ENCODE measurements at regions not wholly inside any gene's neighbourhood (a gene's known extent, or its start where the extent isn't known, plus 50 kb on each side); places are given as distances from the start of the nearest gene placed in this dataset.
"Not testable (repeated sequence)": the region's sequence is repeated elsewhere in the genome, so short reads cannot be mapped to it uniquely, and the experiment has no call there.

GRCh38 chr14:53249059-53249458, 95.9 kb upstream of the DDHD1 start:
- POLR2A ChIA-PET = no interaction called here
- no peak for ATAC-seq
- H3K4me1 ChIP-seq (ENCODE audit: control insufficient read depth in 2 of 2, insufficient read depth in 2 of 2, low read length in 2 of 2) = no peaks in the 10 kb centered on the region
- peaks cover 2 to 20% (median 7%) of the 10 kb centered on the region in 11 donors for H3K9me3 Mint-ChIP-seq
- H3K4me3 Mint-ChIP-seq = no peak overlapping the region
- H3K4me1 Mint-ChIP-seq = no peaks in the 10 kb centered on the region
- no peak overlapping the region for H3K4me3 ChIP-seq (ENCODE audit: low read length)
- intact Hi-C loops (cut with micrococcal nuclease) = no loop called here
- CTCF ChIA-PET = no interaction called here
- H3K27ac Mint-ChIP-seq = no peak overlapping the region
- peaks cover 0 to 5% (median 0%) of the 10 kb centered on the region in 5 donors for H3K27me3 Mint-ChIP-seq
- no peaks in the 10 kb centered on the region for H3K9me3 ChIP-seq (ENCODE audit: control insufficient read depth in 2 of 3, low read length in 3 of 3)
- peaks cover 0 to 21% (median 12%) of the 10 kb centered on the region in 5 donors for H3K36me3 Mint-ChIP-seq
- H3K36me3 ChIP-seq (ENCODE audit: control insufficient read depth in 2 of 3, insufficient read depth in 3 of 3, low read length in 3 of 3) = no peaks in the 10 kb centered on the region
- no peaks in the 10 kb centered on the region for H3K27me3 ChIP-seq (ENCODE audit: control insufficient read depth in 2 of 2, insufficient read depth in 2 of 2, low read length in 2 of 2)
- DNase-seq = no peak
- no peak overlapping the region for H3K27ac ChIP-seq (ENCODE audit: low read depth, low read length)

DNA sequence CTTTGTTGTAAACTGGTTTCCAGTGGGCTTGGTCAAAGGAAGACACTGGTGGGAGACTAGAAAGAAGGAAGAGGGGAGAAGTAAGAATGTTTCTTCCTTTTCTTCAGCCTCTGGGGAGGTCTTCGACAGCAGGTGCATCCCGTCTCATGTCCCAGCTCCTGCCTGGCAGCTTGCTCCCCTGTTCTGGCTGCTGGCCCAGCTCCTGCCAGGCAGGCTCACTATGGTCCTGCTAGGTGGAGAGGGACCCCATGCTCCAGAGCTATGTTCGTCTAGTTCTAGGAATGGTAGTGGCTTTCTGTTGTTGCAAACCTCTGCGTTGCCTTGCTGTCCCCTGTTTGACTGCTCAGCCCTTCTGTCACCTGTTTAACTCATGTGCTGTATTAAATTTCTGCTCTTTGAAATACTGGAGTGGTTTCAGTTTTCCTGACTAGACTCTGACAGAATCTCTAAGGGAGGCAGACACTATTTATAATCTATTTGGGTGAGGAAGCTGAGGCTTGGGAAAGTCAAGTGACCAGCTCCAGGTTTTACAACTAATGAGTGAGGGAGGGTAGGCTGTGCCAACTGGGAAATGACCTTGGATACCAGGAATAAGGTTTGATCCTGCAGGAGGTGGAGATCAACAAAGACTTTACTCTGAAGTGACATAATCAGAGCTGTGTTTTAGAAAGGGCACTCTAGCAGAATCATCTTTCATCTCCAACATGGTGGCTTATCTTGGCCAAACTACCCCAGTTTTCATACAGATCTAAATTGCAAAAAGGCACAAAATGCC, 94.7 kb upstream of the DDHD1 start:
- DNase-seq = no peak
- POLR2A ChIA-PET = no interaction called here
- H3K4me3 ChIP-seq (ENCODE audit: low read length) = no peak overlapping the region
- peaks cover 0 to 4% (median 0%) of the 10 kb centered on the region in 3 experiments for H3K9me3 ChIP-seq (ENCODE audit: control insufficient read depth in 2 of 3, low read length in 3 of 3)
- CTCF ChIA-PET = no interaction called here
- no peak overlapping the region for H3K27ac ChIP-seq (ENCODE audit: low read depth, low read length)
- Mint-ChIP-seq H3K27me3 (peaks cover 0 to 5% (median 0%) of the 10 kb centered on the region in 5 donors), H3K4me1 (no peaks in the 10 kb centered on the region), H3K27ac (no peak overlapping the region), H3K9me3 (peaks cover under 1 to 14% (median 7%) of the 10 kb centered on the region in 11 donors), H3K4me3 (no peak overlapping the region), H3K36me3 (peaks cover under 1 to 19% (median 11%) of the 10 kb centered on the region in 5 donors)
- no peaks in the 10 kb centered on the region for H3K36me3 ChIP-seq (ENCODE audit: control insufficient read depth in 2 of 3, insufficient read depth in 3 of 3, low read length in 3 of 3)
- no peak for ATAC-seq
- no peaks in the 10 kb centered on the region for H3K27me3 ChIP-seq (ENCODE audit: control insufficient read depth in 2 of 2, insufficient read depth in 2 of 2, low read length in 2 of 2)
- no peaks in the 10 kb centered on the region for H3K4me1 ChIP-seq (ENCODE audit: control insufficient read depth in 2 of 2, insufficient read depth in 2 of 2, low read length in 2 of 2)
- intact Hi-C loops (cut with micrococcal nuclease) = no loop called here

DNA sequence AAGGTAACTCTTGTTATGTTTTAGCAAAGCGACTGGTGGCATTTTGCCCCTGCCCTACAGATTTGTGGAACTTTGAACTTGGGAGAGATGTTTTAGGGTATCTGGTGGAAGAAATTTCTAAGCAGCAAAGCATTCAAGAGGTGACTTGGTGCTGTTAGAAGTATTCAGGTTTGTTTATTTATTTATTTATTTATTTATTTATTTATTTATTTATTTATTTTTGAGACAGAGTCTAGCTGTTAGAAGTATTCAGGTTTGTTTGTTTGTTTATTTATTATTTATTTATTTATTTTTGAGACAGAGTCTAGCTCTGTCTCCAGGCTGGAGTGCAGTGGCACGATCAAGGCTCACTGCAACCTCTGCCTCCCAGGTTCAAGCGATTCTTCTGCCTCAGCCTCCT, 89.8 kb upstream of the DDHD1 start:
- POLR2A ChIA-PET; H3K4me3 ChIP-seq (ENCODE audit: low read length); DNase-seq; H3K36me3 ChIP-seq (ENCODE audit: control insufficient read depth in 2 of 3, insufficient read depth in 3 of 3, low read length in 3 of 3); H3K4me1 ChIP-seq (ENCODE audit: control insufficient read depth in 2 of 2, insufficient read depth in 2 of 2, low read length in 2 of 2); intact Hi-C loops (cut with micrococcal nuclease); H3K4me3 Mint-ChIP-seq; H3K27ac Mint-ChIP-seq; H3K27me3 ChIP-seq (ENCODE audit: control insufficient read depth in 2 of 2, insufficient read depth in 2 of 2, low read length in 2 of 2); CTCF ChIA-PET; H3K9me3 ChIP-seq (ENCODE audit: control insufficient read depth in 2 of 3, low read length in 3 of 3); H3K27ac ChIP-seq (ENCODE audit: low read depth, low read length); H3K4me1 Mint-ChIP-seq; H3K27me3 Mint-ChIP-seq; ATAC-seq: not testable (repeated sequence)
- H3K9me3 Mint-ChIP-seq = peaks cover 5 to 31% (median 13%) of the 10 kb centered on the region in 11 donors
- H3K36me3 Mint-ChIP-seq = peaks cover 10 to 31% (median 26%) of the 10 kb centered on the region in 5 donors

GRCh38 chr14:53237488-53237887, 84.4 kb upstream of the DDHD1 start:
- no peak overlapping the region for H3K27ac Mint-ChIP-seq
- Histone ChIP-seq H3K27ac (ENCODE audit: low read depth, low read length) (no peak overlapping the region), H3K4me1 (ENCODE audit: control insufficient read depth in 2 of 2, insufficient read depth in 2 of 2, low read length in 2 of 2) (no peaks in the 10 kb centered on the region), H3K4me3 (ENCODE audit: low read length) (no peak overlapping the region), H3K36me3 (ENCODE audit: control insufficient read depth in 2 of 3, insufficient read depth in 3 of 3, low read length in 3 of 3) (no peaks in the 10 kb centered on the region), H3K27me3 (ENCODE audit: control insufficient read depth in 2 of 2, insufficient read depth in 2 of 2, low read length in 2 of 2) (no peaks in the 10 kb centered on the region), H3K9me3 (ENCODE audit: control insufficient read depth in 2 of 3, low read length in 3 of 3) (no peaks in the 10 kb centered on the region)
- ChIA-PET POLR2A (no interaction called here), CTCF (interaction anchor here (0.7 kb wide), 1 partner anchor 809 kb away, joined by 3 read pairs; no protein-coding TSS in a partner anchor)
- H3K9me3 Mint-ChIP-seq = peaks cover 0 to 20% (median 10%) of the 10 kb centered on the region in 11 donors
- H3K4me3 Mint-ChIP-seq = no peak overlapping the region
- no peaks in the 10 kb centered on the region for H3K27me3 Mint-ChIP-seq
- DNase-seq (no peak), ATAC-seq (no peak)
- no peaks in the 10 kb centered on the region for H3K4me1 Mint-ChIP-seq
- intact Hi-C loops (cut with micrococcal nuclease) = no loop called here
- H3K36me3 Mint-ChIP-seq = peaks cover 7 to 21% (median 14%) of the 10 kb centered on the region in 5 donors

DNA sequence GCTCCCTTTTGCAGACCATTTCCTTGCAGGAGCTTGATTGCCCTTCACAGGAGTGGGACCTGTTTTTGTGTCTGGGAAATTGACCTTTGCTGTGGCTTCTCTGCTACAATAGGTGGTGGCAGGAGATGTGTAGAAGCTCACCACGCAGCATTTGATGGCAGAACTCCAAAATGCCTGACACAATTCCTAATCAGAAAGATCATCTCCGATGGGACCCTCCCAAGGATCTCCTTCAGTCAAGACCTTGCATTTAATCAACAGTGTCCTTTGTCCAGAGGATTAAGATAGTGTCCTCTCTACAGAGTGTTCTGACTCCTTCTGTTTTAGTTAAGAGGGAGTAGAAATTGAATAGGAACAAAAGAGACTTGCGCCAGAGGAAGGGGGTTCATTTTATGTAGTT, 83.6 kb upstream of the DDHD1 start:
- ChIA-PET CTCF (no interaction called here), POLR2A (no interaction called here)
- Mint-ChIP-seq H3K27me3 (no peaks in the 10 kb centered on the region), H3K27ac (no peak overlapping the region), H3K4me3 (no peak overlapping the region), H3K4me1 (no peaks in the 10 kb centered on the region), H3K36me3 (peaks cover 3 to 13% (median 7%) of the 10 kb centered on the region in 5 donors), H3K9me3 (peaks cover 0 to 13% (median 4%) of the 10 kb centered on the region in 11 donors)
- DNase-seq = no peak
- H3K4me3 ChIP-seq (ENCODE audit: low read length) = no peak overlapping the region
- intact Hi-C loops (cut with micrococcal nuclease) = no loop called here
- ATAC-seq = no peak
- H3K27me3 ChIP-seq (ENCODE audit: control insufficient read depth in 2 of 2, insufficient read depth in 2 of 2, low read length in 2 of 2) = no peaks in the 10 kb centered on the region
- H3K27ac ChIP-seq (ENCODE audit: low read depth, low read length) = no peak overlapping the region
- H3K4me1 ChIP-seq (ENCODE audit: control insufficient read depth in 2 of 2, insufficient read depth in 2 of 2, low read length in 2 of 2) = no peaks in the 10 kb centered on the region
- H3K9me3 ChIP-seq (ENCODE audit: control insufficient read depth in 2 of 3, low read length in 3 of 3) = no peaks in the 10 kb centered on the region
- no peaks in the 10 kb centered on the region for H3K36me3 ChIP-seq (ENCODE audit: control insufficient read depth in 2 of 3, insufficient read depth in 3 of 3, low read length in 3 of 3)

- H3K4me3 Mint-ChIP-seq = no peak overlapping the region
- peaks cover 2 to 20% (median 11%) of the 10 kb centered on the region in 5 donors for H3K36me3 Mint-ChIP-seq
- H3K4me3 ChIP-seq (ENCODE audit: low read length) = no peak overlapping the region
- H3K27me3 Mint-ChIP-seq = no peaks in the 10 kb centered on the region
- H3K27ac Mint-ChIP-seq = no peak overlapping the region
- H3K9me3 ChIP-seq (ENCODE audit: control insufficient read depth in 2 of 3, low read length in 3 of 3) = no peaks in the 10 kb centered on the region
- no peak for DNase-seq
- no peaks in the 10 kb centered on the region for H3K36me3 ChIP-seq (ENCODE audit: control insufficient read depth in 2 of 3, insufficient read depth in 3 of 3, low read length in 3 of 3)
- CTCF ChIA-PET = no interaction called here
- no peak for ATAC-seq
- H3K27me3 ChIP-seq (ENCODE audit: control insufficient read depth in 2 of 2, insufficient read depth in 2 of 2, low read length in 2 of 2) = no peaks in the 10 kb centered on the region
- H3K4me1 ChIP-seq (ENCODE audit: control insufficient read depth in 2 of 2, insufficient read depth in 2 of 2, low read length in 2 of 2) = no peaks in the 10 kb centered on the region
- H3K27ac ChIP-seq (ENCODE audit: low read depth, low read length) = no peak overlapping the region
- H3K9me3 Mint-ChIP-seq = peaks cover under 1 to 18% (median 5%) of the 10 kb centered on the region in 11 donors
- H3K4me1 Mint-ChIP-seq = no peaks in the 10 kb centered on the region
- intact Hi-C loops (cut with micrococcal nuclease) = no loop called here
- POLR2A ChIA-PET = no interaction called here
Observed at GRCh38 chr14:53231171-53231570, 78.0 kb upstream of the DDHD1 start.

DNA sequence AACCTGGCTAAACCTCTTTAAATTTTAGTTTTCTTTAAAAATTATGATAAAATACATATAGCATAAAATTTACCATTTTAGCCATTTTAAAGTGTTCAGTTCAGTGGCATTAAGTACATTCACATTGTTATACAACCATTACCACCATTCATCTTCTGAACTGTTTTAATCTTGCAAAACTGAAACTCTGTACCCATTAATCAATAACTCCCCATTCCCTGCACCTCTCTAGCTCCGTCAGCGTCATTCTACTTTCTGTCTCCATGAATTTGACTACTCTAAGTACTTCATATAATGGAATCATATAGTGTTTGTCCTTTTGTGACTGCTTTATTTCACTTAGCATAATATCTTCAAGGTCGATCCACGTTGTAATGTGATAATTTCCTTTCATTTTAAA, 75.8 kb upstream of the DDHD1 start:
- no peaks in the 10 kb centered on the region for H3K4me1 Mint-ChIP-seq
- H3K9me3 ChIP-seq (ENCODE audit: control insufficient read depth in 2 of 3, low read length in 3 of 3) = no peaks in the 10 kb centered on the region
- H3K36me3 Mint-ChIP-seq = peaks cover 10 to 35% (median 30%) of the 10 kb centered on the region in 5 donors
- H3K27ac ChIP-seq (ENCODE audit: low read depth, low read length) = no peak overlapping the region
- ChIA-PET POLR2A (no interaction called here), CTCF (no interaction called here)
- H3K27ac Mint-ChIP-seq = no peak overlapping the region
- no peak for ATAC-seq
- no peaks in the 10 kb centered on the region for H3K27me3 Mint-ChIP-seq
- H3K4me3 Mint-ChIP-seq = no peak overlapping the region
- DNase-seq = no peak
- H3K4me1 ChIP-seq (ENCODE audit: control insufficient read depth in 2 of 2, insufficient read depth in 2 of 2, low read length in 2 of 2) = no peaks in the 10 kb centered on the region
- no peak overlapping the region for H3K4me3 ChIP-seq (ENCODE audit: low read length)
- H3K27me3 ChIP-seq (ENCODE audit: control insufficient read depth in 2 of 2, insufficient read depth in 2 of 2, low read length in 2 of 2) = no peaks in the 10 kb centered on the region
- H3K9me3 Mint-ChIP-seq = peaks cover 3 to 40% (median 20%) of the 10 kb centered on the region in 11 donors
- intact Hi-C loops (cut with micrococcal nuclease) = no loop called here
- H3K36me3 ChIP-seq (ENCODE audit: control insufficient read depth in 2 of 3, insufficient read depth in 3 of 3, low read length in 3 of 3) = no peaks in the 10 kb centered on the region
